HG03108 (cell line): ENCODE measurements at regions not wholly inside any gene's neighbourhood (a gene's known extent, or its start where the extent isn't known, plus 50 kb on each side); places are given as distances from the start of the nearest gene placed in this dataset.
"Not testable (repeated sequence)": the region's sequence is repeated elsewhere in the genome, so short reads cannot be mapped to it uniquely, and the experiment has no call there.

Experiments used
- ATAC-seq: cut with Tn5 transposase; IDR thresholded peaks from one replicate; pipeline ENCODE4 v1.9.1; 2021; ENCODE audit warnings: moderate library complexity; ENCODE audit not compliant: unreplicated experiment

GRCh38 chr2:226180281-226180884, 619.2 kb downstream of the IRS1 start:
- no peak for ATAC-seq

DNA sequence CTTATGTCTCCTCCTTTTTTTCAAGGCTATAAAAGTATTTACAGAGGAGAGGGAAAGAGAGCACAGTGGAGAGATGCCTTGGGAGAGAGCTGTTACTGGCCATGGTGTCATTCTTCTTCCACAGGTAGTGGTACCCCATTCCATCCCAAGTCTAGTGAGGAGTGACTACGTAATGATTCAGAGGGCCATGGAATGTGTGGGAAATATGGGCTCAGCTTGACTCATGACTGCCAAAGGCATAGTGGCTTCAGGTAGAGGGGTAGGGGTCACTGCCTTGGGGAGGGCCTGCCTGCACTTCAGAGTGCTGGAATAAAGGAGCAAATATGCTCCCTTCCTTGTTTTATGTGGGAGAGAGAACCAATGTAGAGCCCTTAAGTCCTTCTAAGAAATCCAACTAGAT, 620.6 kb downstream of the IRS1 start:
- no peak for ATAC-seq

DNA sequence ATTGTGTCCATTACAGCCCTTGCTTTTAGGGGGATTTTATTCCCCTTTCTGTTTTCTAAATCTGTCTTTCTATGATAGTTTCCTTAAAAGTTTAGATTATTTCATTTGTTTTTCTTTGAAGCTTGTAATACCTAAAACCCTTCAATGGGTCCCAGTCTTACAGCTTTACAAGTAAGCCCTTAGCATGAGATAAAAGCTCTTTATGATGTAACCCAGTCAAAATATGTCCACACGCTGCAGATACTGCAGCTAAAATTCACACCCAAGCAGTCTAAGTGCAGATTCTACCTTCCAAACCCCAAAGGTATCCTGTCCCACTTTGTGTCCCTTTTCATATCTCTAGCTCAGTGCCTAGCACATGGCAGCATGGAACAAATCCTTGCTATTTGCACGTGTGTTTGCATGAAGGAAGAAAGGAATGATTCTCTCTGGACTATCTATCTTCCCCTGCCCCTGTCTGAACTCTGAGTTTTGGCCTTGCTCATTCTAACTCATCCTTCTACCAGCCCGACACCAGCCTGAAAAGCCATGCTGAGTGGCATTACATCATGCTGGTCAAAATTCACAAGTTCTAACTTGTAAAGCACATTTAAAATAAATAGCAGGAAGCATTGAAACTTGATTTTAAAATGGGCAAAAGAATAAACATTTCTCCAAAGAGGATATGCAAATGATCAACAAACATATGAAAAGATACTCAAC, 623.2 kb downstream of the IRS1 start:
- no peak for ATAC-seq

- no peak for ATAC-seq
Measured at GRCh38 chr2:226174390-226174789, 625.2 kb downstream of the IRS1 start.

DNA sequence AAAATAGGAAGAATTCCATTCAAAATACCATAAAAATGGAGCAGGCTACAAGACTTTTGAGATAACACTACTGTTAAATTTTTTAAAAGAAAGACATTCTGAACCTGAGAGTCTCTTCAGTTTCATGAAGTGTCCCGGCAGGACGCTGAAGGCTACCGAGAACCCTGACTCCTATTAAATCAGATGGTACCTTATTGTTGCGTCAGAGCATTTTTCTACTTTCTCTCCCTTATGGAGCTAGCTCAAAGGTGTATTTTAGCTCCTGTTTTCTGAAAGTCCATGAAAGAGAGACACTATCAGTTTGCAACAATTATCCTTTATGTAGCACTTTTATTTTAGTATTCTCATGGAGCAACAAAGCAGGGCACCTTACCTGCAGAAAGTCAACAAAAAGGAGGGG, 626.7 kb downstream of the IRS1 start:
- no peak for ATAC-seq

DNA sequence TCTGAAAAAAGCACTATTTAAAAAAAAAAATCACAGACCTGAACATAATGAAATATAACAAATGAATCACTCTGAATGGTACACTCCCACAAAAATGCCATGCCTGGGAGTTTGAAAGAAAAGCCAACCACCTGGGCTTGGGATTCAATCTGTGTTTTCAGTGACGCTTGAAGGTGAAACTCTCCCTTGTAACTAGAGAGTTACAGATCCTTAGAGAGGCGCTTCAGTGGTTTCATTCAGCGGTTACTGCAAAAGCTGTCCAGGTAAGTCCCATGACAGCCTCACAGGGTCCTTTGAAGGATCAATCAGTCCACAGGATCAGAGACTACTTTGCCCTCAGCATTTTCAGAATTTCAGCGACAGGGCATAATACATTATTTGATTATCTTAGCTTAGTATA, 627.3 kb downstream of the IRS1 start:
- ATAC-seq: no peak

- ATAC-seq: no peak
Measured at GRCh38 chr2:226169751-226170581, 629.7 kb downstream of the IRS1 start.

- ATAC-seq: no peak
Measured at GRCh38 chr2:226168496-226169160, 631.0 kb downstream of the IRS1 start.

DNA sequence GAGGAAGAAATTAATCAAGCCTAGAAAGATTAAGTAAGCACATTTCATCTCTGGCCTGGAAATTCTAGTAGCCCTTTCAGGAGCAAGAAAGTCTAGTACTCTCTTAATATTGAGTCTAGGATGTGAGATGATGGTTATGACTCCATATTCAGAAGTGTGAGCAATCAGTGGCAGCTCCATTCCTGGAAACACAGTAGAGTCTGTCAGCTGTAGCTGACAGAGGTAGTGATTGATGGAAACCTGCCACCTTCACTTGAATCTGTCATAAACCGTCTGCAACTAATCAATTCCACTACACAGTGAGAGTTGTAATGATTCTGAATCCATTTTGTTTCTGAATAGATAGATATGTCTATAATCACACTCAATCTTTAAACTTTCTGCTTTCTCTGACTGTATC, 635.1 kb downstream of the IRS1 start:
- ATAC-seq: no peak

- not testable (repeated sequence) for ATAC-seq
Measured at GRCh38 chr2:226160617-226161016, 639.0 kb downstream of the IRS1 start.

DNA sequence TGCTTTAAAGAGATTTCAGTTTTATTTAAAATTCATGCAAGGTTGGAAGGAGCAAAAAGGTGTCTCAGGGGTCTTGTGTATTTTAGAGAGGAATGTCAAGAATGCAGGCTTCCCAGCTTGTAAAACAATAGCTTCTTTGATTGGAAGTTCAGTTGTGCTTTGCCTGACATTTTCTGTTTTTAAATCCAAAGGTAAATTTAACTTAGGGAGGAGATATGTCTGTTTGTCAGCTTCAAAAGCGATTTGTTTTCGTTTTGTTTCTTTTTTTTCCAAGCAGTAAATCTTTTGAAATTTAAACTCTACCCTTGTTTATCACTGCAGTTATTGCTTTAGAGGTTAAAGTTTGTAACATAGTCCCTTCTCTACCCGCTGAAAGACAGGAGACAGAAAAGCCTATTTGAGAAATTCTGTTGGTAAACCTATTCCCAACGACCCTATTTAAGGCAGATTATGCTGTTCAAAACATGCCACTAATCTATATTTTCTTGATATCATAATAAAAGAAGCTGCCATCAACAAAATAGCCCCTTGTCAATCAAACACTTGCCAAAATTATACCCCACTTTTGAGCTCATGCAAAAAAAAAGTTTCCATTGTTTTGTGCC, 639.6 kb downstream of the IRS1 start:
- ATAC-seq: no peak

DNA sequence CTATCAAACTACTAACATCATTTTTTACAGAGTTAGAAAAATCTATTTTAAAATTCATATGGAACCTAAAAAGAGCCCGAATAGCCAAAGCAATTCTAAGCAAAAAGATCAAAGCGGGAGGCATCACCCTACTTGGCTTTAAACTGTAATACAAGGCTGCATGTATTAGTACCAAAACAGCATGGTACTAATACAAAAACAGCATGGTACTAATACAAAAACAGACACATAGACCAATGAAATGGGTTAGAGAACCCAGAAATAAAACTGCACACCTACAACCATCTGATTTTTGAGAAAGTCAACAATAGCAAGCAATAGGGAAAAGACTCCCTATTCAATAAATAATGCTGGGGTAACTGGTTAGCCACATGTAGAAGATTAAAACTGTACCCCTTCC, 640.7 kb downstream of the IRS1 start:
- ATAC-seq: no peak

DNA sequence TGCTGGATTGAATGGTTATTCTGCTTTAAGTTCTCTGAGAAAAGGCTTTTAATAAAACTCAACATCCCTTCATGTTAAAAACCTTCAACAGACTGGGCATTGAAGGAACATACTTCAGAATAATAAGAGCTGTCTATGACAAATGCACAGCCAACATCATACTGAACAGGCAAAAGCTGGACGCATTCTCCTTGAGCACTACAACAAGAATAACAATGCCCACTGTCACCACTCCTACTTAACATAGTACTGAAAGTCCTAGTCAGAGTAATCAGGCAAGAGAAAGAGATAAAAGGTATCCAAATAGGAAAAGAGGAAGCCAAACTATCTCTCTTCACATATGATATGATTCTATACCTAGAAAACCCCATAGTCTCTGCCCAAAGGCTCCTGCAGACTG, 641.4 kb downstream of the IRS1 start:
- ATAC-seq: no peak

DNA sequence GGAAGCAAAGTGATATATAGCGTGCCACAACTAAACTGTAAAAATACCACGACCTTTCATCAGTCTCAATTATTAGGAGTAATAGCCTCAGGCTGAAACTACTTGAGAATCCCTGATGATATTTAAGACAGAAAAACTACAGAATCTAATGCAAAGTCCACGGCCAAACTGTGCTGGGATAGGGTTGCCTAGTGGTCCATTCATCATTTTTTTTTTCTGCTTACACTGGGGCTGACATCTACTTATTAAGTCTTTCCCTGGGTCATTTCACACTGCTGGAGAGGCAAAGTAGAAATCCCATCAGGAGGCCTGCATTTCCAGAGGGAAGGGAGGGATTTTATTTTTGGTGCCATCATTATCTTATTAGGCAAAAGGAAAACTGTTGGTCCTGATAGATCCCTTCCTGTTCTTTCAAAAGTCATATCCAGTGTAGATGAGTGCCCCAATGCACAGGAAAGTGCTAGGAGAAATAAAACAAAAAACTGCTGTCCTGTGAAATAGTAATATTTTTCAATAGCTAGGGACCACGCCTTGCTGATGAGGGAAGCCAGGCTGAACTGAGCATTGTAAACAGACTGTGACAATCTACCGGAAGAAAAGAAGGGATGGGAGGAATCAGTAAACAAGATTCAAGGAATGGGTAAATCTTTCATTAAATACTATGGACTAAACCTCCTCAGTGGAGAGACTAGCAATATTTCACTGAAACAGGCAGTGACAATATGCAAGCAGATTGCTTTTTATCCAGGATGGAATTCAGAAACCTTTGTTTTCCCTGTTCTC, 644.3 kb downstream of the IRS1 start:
- ATAC-seq: no peak

GRCh38 chr2:226154610-226155009, 645.0 kb downstream of the IRS1 start:
- ATAC-seq: no peak

DNA sequence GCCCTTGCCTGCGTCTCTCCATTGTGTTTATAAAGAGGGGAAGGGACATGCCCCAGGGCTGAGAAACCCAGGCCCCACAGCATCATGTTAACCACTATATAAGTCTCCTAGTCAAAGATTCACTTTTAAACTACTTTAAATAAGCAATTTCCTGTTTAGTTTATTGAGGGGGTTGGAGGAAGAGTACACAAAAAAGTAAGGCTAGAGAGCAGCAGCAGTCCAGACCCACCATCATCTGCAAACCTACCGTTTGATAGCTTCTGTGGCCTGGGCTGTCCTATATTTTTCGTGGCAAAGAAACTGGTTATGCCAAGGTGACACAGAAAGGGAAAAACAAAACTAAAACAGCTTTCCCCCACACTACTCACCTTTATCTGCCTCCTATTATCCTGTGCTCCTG, 646.1 kb downstream of the IRS1 start:
- ATAC-seq: no peak

GRCh38 chr2:226151157-226151556, 648.5 kb downstream of the IRS1 start:
- no peak for ATAC-seq

GRCh38 chr2:226143091-226143490, 656.5 kb downstream of the IRS1 start:
- no peak for ATAC-seq

DNA sequence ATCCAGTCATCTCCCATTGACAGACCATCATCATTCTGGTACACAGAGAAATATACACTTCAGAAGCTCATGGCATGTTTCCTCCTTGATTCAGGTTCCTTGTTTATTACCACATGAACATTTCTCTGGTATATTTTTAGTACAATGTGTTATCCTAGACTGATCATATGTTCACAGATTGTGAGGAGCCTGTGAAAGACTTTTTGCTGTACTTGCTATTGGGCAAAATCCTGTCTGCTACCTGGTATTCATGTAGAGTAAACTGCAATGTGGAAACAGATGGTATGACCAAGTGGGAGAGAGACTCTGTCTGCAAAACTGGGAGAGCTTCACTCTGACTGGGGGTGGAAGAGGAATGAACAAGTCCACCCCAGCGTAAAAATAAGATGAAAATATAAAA, 657.2 kb downstream of the IRS1 start:
- no peak for ATAC-seq

- no peak for ATAC-seq
Measured at GRCh38 chr2:226140594-226140993, 659.0 kb downstream of the IRS1 start.
